Left lung (tissue), 4 donors: ENCODE measurements at regions not wholly inside any gene's neighbourhood (a gene's known extent, or its start where the extent isn't known, plus 50 kb on each side); places are given as distances from the start of the nearest gene placed in this dataset.

Source experiments
- ATAC-seq: fragments of 200-7000 bp; cut with Tn5 transposase; one replicate; pipeline ENCODE4 v1.9.1; 2020; ENCODE audit warnings: moderate library complexity
- DNase-seq, 4 donors: peaks; one replicate each; pipeline ENCODE4 v3.0.0-alpha.2; 2013 to 2020
- H3K27ac ChIP-seq, 2 donors: fragments of 200-600 bp; sonication (generic) in 1 of 2; one replicate each; pipeline versions ENCODE4 v1.5.0 to v1.8.0; 2020 to 2021
- H3K27me3 ChIP-seq, 2 donors: fragments of 200-600 bp; sonication (generic) in 1 of 2; one replicate each; pipeline versions ENCODE4 v1.5.0 to v1.8.0; 2020 to 2021
- H3K36me3 ChIP-seq, 2 donors: fragments of 200-600 bp; sonication (generic) in 1 of 2; one replicate each; pipeline versions ENCODE4 v1.5.0 to v1.8.0; 2020 to 2021
- H3K4me1 ChIP-seq, 2 donors: fragments of 200-600 bp; one replicate each; pipeline ENCODE4 v1.8.0; 2021
- H3K4me3 ChIP-seq, 2 donors: fragments of 200-600 bp; sonication (generic) in 1 of 2; one replicate each; pipeline versions ENCODE4 v1.5.0 to v1.8.0; 2020 to 2021; ENCODE audit warnings: mild to moderate bottlenecking in 1 of 2
- H3K9me3 ChIP-seq, 2 donors: fragments of 200-600 bp; sonication (generic) in 1 of 2; one replicate each; pipeline versions ENCODE4 v1.5.0 to v1.8.0; 2020 to 2021
- intact Hi-C, 2 donors: fragments of 100-400 bp; cut with DNase I; formaldehyde crosslinking; loops; one replicate each; pipeline versions ENCODE4 v1.11.2 to v1.14.2; 2022
- TF ChIP-seq, protein P1 (sequence below), 2 donors: fragments of 200-600 bp; sonication (generic) in 1 of 2; IDR thresholded peaks; one replicate each; pipeline versions ENCODE4 v1.5.0 to v1.8.0; 2021; ENCODE audit warnings: antibody characterized with exemption in 2 of 2
- donor health status: DM: no; HTN: yes; CAD: no.
- donor health status: DM: no; HTN: no; CAD: no.

DNA sequence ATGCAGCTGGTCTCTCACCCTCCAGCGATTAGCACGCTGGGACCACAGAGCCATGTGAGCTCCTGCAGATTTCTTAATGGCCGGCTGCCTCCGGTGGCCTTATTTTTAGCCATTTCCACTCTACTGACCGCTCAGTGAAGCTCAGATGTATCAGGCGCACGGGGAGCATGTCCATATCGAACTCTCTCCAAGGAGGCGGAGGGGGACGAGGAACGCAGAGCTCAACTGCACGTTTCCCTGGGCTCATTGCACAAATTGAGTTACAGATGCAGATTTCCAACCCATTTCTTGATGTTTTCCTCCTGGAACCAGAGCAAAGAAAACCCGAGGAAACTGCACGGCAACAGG, 207.1 kb downstream of the CTTN start:
- H3K27ac ChIP-seq, result no peak overlapping the region
- intact Hi-C loops, result no loop called here
- TF ChIP-seq, protein P1, sequence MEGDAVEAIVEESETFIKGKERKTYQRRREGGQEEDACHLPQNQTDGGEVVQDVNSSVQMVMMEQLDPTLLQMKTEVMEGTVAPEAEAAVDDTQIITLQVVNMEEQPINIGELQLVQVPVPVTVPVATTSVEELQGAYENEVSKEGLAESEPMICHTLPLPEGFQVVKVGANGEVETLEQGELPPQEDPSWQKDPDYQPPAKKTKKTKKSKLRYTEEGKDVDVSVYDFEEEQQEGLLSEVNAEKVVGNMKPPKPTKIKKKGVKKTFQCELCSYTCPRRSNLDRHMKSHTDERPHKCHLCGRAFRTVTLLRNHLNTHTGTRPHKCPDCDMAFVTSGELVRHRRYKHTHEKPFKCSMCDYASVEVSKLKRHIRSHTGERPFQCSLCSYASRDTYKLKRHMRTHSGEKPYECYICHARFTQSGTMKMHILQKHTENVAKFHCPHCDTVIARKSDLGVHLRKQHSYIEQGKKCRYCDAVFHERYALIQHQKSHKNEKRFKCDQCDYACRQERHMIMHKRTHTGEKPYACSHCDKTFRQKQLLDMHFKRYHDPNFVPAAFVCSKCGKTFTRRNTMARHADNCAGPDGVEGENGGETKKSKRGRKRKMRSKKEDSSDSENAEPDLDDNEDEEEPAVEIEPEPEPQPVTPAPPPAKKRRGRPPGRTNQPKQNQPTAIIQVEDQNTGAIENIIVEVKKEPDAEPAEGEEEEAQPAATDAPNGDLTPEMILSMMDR (IDR thresholded peaks at IDR 0.05), result no peak

DNA sequence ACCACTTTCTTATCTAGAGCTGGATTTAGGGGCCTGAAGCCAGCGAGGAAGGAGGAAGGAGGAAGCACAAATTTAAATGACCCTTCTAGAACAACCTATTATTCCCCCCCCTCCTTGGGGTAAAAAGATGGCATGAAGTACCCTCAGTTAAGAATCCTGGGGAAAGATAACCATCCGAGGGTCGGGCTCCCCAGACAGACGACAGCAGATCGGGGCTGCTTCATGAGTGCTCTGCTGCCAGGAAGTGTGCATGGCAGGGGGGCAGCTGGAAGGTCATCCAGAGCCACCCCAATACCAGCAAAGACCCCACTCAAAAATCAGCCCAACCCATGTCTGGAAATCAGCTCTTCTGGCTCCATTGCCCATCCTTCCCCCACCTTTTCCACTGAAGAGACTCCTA, 207.5 kb downstream of the CTTN start:
- Histone ChIP-seq H3K36me3 (no peaks in the 10 kb centered on the region), H3K27ac (no peak overlapping the region), H3K27me3 (peaks cover 0 to 15% of the 10 kb centered on the region in 2 donors), H3K4me3 (no peak overlapping the region), H3K9me3 (no peaks in the 10 kb centered on the region), H3K4me1 (no peaks in the 10 kb centered on the region)
- TF ChIP-seq, protein P1 (IDR thresholded peaks at IDR 0.05), result no peak
- ATAC-seq (no peak), DNase-seq (no peak)
- intact Hi-C loops, result no loop called here

More for the DNA sequence above, 207.1 kb downstream of the CTTN start:
- H3K4me3 ChIP-seq, result no peak overlapping the region
- no peak for DNase-seq
- no peaks in the 10 kb centered on the region for H3K4me1 ChIP-seq
- peaks cover 0 to 15% of the 10 kb centered on the region in 2 donors for H3K27me3 ChIP-seq
- ATAC-seq, result no peak
- no peaks in the 10 kb centered on the region for H3K9me3 ChIP-seq
- no peaks in the 10 kb centered on the region for H3K36me3 ChIP-seq

DNA sequence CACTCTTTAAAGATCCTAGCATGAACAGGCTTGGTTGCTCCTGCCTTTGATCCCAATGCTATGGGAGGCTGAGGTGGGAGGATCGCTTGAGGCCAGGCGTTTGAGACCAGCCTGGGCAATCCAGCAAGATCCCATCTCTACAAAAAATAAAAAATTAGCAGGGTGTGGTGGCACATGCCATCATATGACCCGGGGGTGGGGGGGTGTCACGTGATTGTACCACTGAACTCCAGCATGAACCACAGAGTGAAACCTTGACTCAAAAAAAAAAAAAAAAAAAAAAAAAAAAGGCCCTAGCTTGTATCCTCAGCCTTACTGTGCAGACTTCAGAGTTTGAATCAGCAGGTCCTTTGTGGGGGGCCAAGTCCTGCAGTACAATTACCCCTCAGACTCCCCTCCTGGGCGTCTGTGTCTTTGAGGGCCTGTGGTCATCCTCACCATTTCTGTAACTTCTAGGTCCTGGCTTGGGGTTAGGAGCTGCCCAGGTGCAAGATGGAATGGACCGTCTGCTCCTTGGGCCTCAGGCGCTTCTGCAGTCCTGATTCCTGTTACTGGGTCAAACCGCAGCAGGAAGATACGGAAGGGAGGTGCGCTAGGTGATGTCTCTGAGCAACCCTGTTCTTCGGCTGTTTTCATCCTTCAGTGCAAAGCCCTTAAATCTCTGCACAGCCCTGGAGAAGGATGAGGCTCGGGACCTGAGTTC, 208.1 kb downstream of the CTTN start:
- H3K27ac ChIP-seq, result no peak overlapping the region
- DNase-seq, result no peak
- no peak overlapping the region for H3K4me3 ChIP-seq
- H3K9me3 ChIP-seq, result no peaks in the 10 kb centered on the region
- TF ChIP-seq, protein P1 (IDR thresholded peaks at IDR 0.05), result no peak
- H3K36me3 ChIP-seq, result no peaks in the 10 kb centered on the region
- no peaks in the 10 kb centered on the region for H3K4me1 ChIP-seq
- intact Hi-C loops, result no loop called here
- peaks cover 0 to 15% of the 10 kb centered on the region in 2 donors for H3K27me3 ChIP-seq
- no peak for ATAC-seq

DNA sequence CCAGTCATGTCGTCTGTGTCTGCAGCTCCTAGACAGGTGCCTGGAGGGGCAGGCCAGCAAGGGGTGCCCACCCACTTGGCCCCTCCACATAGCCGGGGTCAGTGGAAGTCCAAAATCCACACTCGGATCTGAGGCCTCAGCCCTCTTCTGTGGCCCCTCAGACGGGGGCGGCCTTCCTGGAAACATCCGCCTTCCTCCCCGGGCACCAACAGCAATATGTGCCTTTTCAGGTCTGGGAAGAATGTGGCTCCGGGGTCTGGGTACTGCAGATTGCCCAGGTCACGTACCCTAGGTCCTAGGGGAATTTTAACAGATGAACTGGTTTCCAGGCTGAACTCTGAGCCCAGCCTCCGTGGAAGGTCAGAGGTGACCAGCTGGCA, 208.6 kb downstream of the CTTN start:
- peaks cover 0 to 21% of the 10 kb centered on the region in 2 donors for H3K27me3 ChIP-seq
- ATAC-seq (no peak), DNase-seq (no peak)
- H3K4me3 ChIP-seq, result no peak overlapping the region
- no peaks in the 10 kb centered on the region for H3K36me3 ChIP-seq
- intact Hi-C loops, result no loop called here
- no peaks in the 10 kb centered on the region for H3K9me3 ChIP-seq
- H3K27ac ChIP-seq, result no peak overlapping the region
- TF ChIP-seq, protein P1 (IDR thresholded peaks at IDR 0.05), result no peak
- H3K4me1 ChIP-seq, result no peaks in the 10 kb centered on the region

DNA sequence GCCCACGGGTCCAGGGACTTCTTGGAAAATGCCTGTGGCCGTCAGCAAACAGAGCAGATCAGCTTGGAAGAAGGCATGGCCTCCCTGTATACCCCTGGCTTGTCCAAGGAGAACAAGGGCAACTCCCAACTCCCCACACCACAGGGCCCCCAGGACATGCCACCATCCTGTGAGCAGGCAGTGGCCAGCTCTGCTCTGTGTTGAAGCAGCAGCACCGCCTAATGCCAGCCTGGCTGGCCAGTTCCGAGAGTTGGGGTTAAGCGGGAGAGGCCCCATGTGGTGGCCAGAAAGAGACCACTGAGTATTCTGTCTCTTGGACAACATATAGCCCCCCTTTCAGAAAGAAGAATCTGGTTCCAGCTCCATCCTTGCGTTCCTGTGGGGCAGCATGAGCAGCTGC, 209.2 kb downstream of the CTTN start:
- Histone ChIP-seq H3K4me1 (no peaks in the 10 kb centered on the region), H3K9me3 (no peaks in the 10 kb centered on the region), H3K27me3 (peaks cover 0 to 27% of the 10 kb centered on the region in 2 donors), H3K27ac (no peak overlapping the region), H3K4me3 (no peak overlapping the region), H3K36me3 (no peaks in the 10 kb centered on the region)
- ATAC-seq (no peak), DNase-seq (no peak)
- intact Hi-C loops, result no loop called here
- TF ChIP-seq, protein P1 (IDR thresholded peaks at IDR 0.05), result no peak
